Effector memory CD8-positive, alpha-beta T cell (primary cell): ENCODE measurements at regions not wholly inside any gene's neighbourhood (a gene's known extent, or its start where the extent isn't known, plus 50 kb on each side); places are given as distances from the start of the nearest gene placed in this dataset.

Experiments
- ATAC-seq: fragments of 150-1000 bp; cut with Tn5 transposase; replicated peaks from 2 replicates; pipeline ENCODE4 v1.10.0; 2021; ENCODE audit warnings: mild to moderate bottlenecking, moderate library complexity
- DNase-seq, 3 experiments: peaks; one replicate each; pipeline ENCODE4 v3.0.0; 2021
- H3K27ac Mint-ChIP-seq, 2 donors: one replicate each; pipeline ENCODE4 v1.8.0; 2022; ENCODE audit warnings: mild to moderate bottlenecking in 2 of 2, mixed read lengths in 2 of 2, moderate library complexity in 2 of 2
- H3K27me3 Mint-ChIP-seq, 2 donors: one replicate each; pipeline ENCODE4 v1.8.0; 2022; ENCODE audit warnings: mixed read lengths in 2 of 2
- H3K36me3 Mint-ChIP-seq: one replicate; pipeline ENCODE4 v1.8.0; 2022; ENCODE audit warnings: mild to moderate bottlenecking, moderate library complexity, mixed read lengths; ENCODE audit not compliant: insufficient read depth
- H3K4me1 Mint-ChIP-seq, 2 donors: one replicate each; pipeline ENCODE4 v1.8.0; 2022; ENCODE audit warnings: low read depth in 2 of 2, mixed read lengths in 2 of 2
- H3K4me3 Mint-ChIP-seq, 2 donors: one replicate each; pipeline ENCODE4 v1.8.0; 2022; ENCODE audit warnings: mild to moderate bottlenecking in 2 of 2, mixed read lengths in 2 of 2, moderate library complexity in 2 of 2
- H3K9me3 Mint-ChIP-seq, 2 donors: one replicate each; pipeline ENCODE4 v1.8.0; 2022; ENCODE audit warnings: mixed read lengths in 2 of 2

DNA sequence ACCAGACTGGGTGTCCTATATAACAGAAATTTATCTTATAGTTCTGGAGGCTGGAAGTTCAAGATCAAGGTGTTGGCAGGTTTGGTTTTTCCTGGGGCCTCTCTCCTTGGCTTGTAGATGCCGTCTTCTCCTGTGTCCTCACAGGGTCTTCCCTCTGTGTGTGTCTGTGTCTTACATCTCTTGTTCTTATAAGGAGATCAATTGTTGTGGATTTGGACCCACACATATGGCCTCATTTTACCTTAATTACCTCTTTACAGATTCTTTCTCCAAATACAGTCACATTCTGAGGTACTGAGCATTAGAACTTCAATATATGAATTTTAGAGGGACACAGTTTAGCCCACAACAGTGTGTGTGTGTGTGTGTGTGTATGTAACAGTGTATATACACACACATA lies 74.5 kb downstream of the EDN1 start:
- Mint-ChIP-seq H3K4me1 (no peaks in the 10 kb centered on the region), H3K27ac (no peak overlapping the region), H3K27me3 (peaks cover 0 to 13% of the 10 kb centered on the region in 2 donors), H3K36me3 (no peaks in the 10 kb centered on the region), H3K9me3 (peaks cover 0 to 3% of the 10 kb centered on the region in 2 donors), H3K4me3 (no peak overlapping the region)
- ATAC-seq = no peak
- DNase-seq = no peak

DNA sequence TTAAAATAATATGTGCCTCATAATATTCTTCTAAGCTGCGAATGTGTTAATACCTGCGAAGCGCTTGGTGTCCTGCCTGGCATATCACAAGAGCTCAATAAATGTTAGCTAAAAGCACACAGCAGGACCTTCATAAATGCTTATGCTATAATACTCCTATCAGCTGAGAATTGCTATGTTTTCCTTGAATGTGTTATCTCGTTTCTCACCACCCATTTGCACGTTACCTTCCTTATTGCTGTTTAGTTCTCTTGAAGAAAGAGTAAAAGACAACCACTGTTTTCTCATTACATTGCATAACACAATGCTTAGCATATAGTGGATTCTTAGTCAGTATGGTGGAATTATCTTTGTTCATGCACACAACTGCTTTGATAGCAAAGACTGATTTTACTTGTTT lies 76.6 kb downstream of the EDN1 start:
- Mint-ChIP-seq H3K36me3 (no peaks in the 10 kb centered on the region), H3K9me3 (peaks cover 0 to 3% of the 10 kb centered on the region in 2 donors), H3K4me1 (no peaks in the 10 kb centered on the region), H3K4me3 (no peak overlapping the region), H3K27me3 (peaks cover 0 to 13% of the 10 kb centered on the region in 2 donors), H3K27ac (no peak overlapping the region)
- DNase-seq (no peak), ATAC-seq (no peak)

DNA sequence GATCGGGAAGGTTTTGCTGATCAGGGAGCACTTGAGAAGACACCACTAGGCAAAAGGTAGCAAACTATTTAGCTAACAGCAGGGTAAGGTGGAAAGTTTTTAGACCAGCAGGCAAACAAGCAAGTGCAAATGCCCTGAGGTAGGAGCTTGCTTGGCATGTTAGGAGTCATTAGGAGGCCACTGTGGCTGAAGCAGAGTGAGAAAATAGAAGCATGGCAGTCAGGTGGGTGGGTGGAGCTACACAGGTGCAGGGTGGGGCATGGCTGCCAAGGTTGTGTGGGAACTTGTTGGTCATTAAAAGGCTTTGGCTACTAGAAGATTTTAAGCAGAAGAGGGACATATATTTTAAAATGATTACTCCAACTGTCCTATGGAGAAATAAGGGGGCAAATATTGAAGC lies 77.3 kb downstream of the EDN1 start:
- H3K27ac Mint-ChIP-seq = no peak overlapping the region
- ATAC-seq = no peak
- no peak overlapping the region for H3K4me3 Mint-ChIP-seq
- H3K4me1 Mint-ChIP-seq = no peaks in the 10 kb centered on the region
- H3K27me3 Mint-ChIP-seq = peaks cover 0 to 13% of the 10 kb centered on the region in 2 donors
- peaks cover 0 to 3% of the 10 kb centered on the region in 2 donors for H3K9me3 Mint-ChIP-seq
- DNase-seq = no peak
- H3K36me3 Mint-ChIP-seq = no peaks in the 10 kb centered on the region

DNA sequence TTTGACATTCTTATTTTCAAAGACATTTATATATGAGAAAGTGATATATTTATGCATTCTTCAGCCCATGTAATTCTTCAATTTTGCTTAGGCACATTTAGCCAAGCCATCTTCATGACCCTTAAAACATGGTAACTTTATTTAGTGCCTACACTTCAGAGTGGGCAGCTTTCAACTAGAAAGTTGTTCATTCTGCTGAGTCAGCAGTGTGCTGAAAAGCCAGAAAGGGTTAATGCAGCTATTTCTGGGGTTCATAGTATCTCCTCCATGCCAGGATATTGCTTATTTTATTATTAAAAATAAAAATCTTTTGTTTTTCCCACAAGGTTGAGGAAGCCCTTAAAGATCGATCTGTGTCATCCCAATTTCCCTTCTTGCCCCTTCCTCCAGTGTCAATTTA lies 79.2 kb downstream of the EDN1 start:
- H3K9me3 Mint-ChIP-seq = peaks cover 0 to 3% of the 10 kb centered on the region in 2 donors
- no peak for ATAC-seq
- H3K4me1 Mint-ChIP-seq = no peaks in the 10 kb centered on the region
- peaks cover 0 to 13% of the 10 kb centered on the region in 2 donors for H3K27me3 Mint-ChIP-seq
- H3K4me3 Mint-ChIP-seq = no peak overlapping the region
- DNase-seq = no peak
- H3K36me3 Mint-ChIP-seq = no peaks in the 10 kb centered on the region
- no peak overlapping the region for H3K27ac Mint-ChIP-seq

DNA sequence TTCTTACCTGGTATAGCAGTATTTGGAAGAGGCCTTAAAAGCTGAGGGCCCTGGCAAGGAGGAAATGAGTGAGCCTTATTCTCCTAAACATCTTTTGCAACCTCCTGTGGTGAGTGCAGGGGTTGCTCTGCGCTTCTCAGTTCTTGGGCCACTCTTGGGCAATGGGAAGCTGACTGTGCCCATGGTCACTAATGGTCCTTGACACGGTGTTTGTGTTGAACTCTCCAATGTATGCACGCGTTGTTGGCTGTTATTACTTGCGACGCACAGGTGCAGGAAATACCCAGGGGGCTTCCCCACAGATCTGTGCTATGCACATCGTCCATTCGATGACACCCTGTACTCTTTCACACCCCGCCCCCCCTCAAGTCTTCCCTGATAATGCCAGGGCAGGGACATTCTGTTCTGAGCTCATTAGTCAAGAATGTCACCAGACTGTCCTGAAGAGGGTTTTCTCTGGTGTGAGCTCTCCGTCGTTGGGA lies 79.7 kb downstream of the EDN1 start:
- Mint-ChIP-seq H3K4me3 (no peak overlapping the region), H3K4me1 (no peaks in the 10 kb centered on the region), H3K9me3 (peaks cover 0 to 3% of the 10 kb centered on the region in 2 donors), H3K27me3 (peaks cover 0 to 13% of the 10 kb centered on the region in 2 donors), H3K27ac (no peak overlapping the region), H3K36me3 (no peaks in the 10 kb centered on the region)
- ATAC-seq = no peak
- no peak for DNase-seq

DNA sequence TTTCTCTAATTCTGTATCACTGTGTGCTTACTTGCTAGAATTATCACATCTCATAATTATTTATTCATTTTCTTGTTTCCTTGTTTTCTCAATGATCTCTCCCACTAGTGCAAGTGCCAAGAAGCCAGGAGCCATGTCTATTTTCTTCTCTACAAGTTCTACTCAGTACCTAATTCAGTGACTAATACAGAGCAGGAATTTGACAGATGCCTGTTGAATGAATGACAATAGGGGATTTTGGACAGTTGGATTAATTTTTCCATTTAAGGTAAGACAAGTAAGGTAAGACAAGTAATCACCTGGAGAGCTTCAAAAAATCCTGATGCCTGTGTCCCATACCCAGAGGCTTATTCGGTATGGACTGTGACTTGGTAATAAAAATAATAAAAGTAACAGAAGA lies 81.0 kb downstream of the EDN1 start:
- no peak for DNase-seq

DNA sequence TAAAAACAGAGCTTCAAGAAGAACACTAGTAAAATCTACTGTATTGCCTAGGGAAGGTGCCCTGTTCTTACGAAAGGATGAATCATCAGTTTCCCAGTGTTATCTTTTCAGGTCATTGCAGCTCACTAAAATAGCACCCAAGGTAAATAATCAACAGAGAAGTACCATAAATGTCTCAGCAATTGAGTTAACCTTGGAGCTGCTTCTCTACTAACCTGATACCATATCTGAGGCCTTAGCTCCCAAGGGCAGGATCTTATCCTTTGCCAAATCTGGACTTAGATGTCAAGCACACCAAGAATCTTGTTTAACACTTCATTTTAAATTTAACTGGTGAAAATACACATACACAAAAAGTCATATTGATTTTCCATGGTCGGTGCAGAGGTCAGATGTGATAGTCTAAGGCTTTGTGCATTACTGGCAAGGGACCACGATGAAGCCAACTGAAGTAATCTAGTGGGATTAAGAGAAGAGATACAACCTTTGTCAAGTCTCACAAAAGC lies 81.5 kb downstream of the EDN1 start:
- Mint-ChIP-seq H3K9me3 (peaks cover 0 to 3% of the 10 kb centered on the region in 2 donors), H3K27ac (no peak overlapping the region)

More for the DNA sequence above, 81.0 kb downstream of the EDN1 start:
- no peak overlapping the region for H3K27ac Mint-ChIP-seq
- H3K9me3 Mint-ChIP-seq = peaks cover 0 to 3% of the 10 kb centered on the region in 2 donors
- no peak for ATAC-seq
- H3K27me3 Mint-ChIP-seq = peaks cover 4 to 16% of the 10 kb centered on the region in 2 donors
- no peak overlapping the region for H3K4me3 Mint-ChIP-seq
- H3K4me1 Mint-ChIP-seq = no peaks in the 10 kb centered on the region
- no peaks in the 10 kb centered on the region for H3K36me3 Mint-ChIP-seq

DNA sequence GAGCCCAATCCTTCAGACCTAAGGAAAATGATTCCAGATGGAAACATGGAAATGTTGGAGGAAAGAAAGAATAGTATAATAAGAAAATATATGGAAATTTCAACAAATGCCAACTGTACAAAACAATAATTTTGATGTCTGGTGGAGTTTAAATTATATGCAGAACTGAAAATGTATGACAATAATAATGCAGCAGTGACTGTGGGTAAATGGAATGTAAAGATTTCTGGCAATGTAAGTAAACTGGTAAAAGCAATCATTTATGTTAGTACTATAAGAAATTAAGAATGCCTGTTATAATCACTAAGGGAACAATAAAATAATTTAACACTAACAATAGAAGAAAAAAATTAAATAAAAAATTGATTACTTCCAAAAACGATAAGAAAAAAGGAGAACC lies 89.0 kb downstream of the EDN1 start:
- Mint-ChIP-seq H3K27ac (no peak overlapping the region), H3K9me3 (no peaks in the 10 kb centered on the region), H3K36me3 (no peaks in the 10 kb centered on the region), H3K4me1 (no peaks in the 10 kb centered on the region), H3K27me3 (peaks cover 6 to 39% of the 10 kb centered on the region in 2 donors), H3K4me3 (no peak overlapping the region)
- ATAC-seq (no peak), DNase-seq (no peak)

More for the DNA sequence above, 81.5 kb downstream of the EDN1 start:
- Mint-ChIP-seq H3K27me3 (peaks cover 9 to 20% of the 10 kb centered on the region in 2 donors), H3K36me3 (no peaks in the 10 kb centered on the region), H3K4me3 (no peak overlapping the region), H3K4me1 (no peaks in the 10 kb centered on the region)
- no peak for DNase-seq
- ATAC-seq = no peak

DNA sequence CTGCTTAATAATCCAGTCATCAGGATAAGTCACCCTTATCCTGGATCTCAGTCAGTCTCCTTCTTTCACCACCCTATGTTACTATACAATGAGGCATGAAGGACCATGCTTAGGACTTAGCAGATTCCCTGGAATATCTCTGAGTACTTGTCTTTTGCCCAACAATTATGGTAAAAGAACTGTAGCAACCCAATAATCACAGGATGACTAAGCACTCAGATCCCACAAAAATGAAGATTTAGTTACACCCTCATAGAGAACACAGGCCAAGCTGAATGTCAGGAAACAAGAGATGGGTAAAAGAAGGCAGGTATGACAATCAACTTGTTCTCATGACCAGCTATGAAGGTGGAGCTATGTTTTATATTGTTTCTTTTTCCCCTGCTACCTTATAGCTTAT lies 91.4 kb downstream of the EDN1 start:
- H3K4me3 Mint-ChIP-seq = no peak overlapping the region
- peaks cover under 1 to 33% of the 10 kb centered on the region in 2 donors for H3K27me3 Mint-ChIP-seq
- H3K36me3 Mint-ChIP-seq = no peaks in the 10 kb centered on the region
- no peak for ATAC-seq
- no peak overlapping the region for H3K27ac Mint-ChIP-seq
- H3K9me3 Mint-ChIP-seq = peaks cover 0 to under 1% of the 10 kb centered on the region in 2 donors
- DNase-seq = no peak
- H3K4me1 Mint-ChIP-seq = no peaks in the 10 kb centered on the region

DNA sequence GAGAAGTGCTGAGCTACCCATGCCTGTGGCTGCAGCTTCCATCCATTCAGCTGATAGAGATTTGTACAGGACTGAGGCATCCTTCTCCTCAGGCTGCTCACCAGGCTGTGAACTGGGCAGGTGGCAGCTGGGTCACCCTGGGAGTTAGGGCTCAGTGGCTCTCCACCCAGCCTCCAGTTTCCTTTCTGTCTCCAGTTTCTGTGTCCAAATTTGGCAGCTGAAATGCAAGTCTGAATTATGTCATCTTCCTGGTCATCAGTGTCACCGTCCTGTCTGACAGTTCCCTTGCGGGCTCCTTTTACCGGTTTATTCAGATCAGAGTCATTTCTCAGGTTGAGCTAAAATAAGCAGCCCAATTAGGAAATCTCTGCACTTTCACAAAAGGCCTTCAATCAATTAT lies 93.3 kb downstream of the EDN1 start:
- Mint-ChIP-seq H3K9me3 (peaks cover 6 to 11% of the 10 kb centered on the region in 2 donors), H3K36me3 (no peaks in the 10 kb centered on the region), H3K4me1 (no peaks in the 10 kb centered on the region), H3K27me3 (peaks cover 11 to 45% of the 10 kb centered on the region in 2 donors), H3K4me3 (no peak overlapping the region), H3K27ac (no peak overlapping the region)
- no peak for ATAC-seq
- no peak for DNase-seq

DNA sequence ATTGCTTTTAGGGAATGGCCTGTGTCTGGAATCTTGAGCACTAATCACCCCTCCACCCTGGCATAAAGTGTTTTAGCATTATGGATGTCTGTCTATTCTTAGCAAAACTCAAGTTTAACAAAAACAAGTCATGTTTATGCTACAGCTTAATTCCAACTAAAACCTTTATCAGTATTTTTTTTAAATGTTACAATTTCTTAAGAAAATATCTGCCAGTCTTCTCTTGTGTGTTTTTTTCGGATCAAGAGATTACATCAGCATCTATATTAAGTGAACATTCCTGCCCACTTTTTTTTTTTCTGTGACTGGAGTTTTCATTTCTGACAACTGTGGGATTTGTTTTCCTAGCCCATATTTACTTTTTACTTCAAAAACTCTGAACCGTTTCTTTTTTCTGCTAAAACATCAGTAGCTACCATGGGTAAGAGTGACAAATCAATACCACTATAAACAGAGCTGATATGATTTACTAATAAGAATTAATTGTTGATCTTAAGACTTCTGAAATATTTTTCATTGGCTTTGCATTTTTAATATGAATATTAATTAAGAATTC lies 94.3 kb downstream of the EDN1 start:
- no peaks in the 10 kb centered on the region for H3K4me1 Mint-ChIP-seq
- H3K27ac Mint-ChIP-seq = no peak overlapping the region
- H3K27me3 Mint-ChIP-seq = peaks cover 16 to 45% of the 10 kb centered on the region in 2 donors
- H3K36me3 Mint-ChIP-seq = no peaks in the 10 kb centered on the region
- DNase-seq = no peak
- H3K9me3 Mint-ChIP-seq = peaks cover 8 to 11% of the 10 kb centered on the region in 2 donors
- ATAC-seq = no peak
- H3K4me3 Mint-ChIP-seq = no peak overlapping the region

DNA sequence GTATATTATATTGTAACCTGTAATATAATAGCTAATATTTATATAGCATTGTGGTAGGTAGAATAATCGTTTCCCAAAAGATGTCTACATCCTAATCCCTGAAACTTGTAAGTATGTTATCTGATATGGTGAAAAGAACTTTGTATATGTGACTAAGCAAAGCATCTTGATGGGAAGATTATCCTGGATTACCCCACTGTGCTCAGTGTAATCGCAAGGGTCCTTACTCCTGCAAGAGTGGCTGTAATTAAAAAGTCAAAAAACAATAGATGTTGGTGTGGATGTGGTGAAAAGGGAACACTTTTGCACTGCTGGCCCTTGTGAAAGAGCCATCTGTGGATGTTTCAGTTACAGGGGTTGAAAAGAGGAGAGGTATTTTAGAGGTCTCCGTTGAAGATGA lies 95.2 kb downstream of the EDN1 start:
- H3K36me3 Mint-ChIP-seq = no peaks in the 10 kb centered on the region
- peaks cover 17 to 48% of the 10 kb centered on the region in 2 donors for H3K27me3 Mint-ChIP-seq
- H3K4me1 Mint-ChIP-seq = no peaks in the 10 kb centered on the region
- no peak overlapping the region for H3K27ac Mint-ChIP-seq
- H3K4me3 Mint-ChIP-seq = no peak overlapping the region
- peaks cover 8 to 11% of the 10 kb centered on the region in 2 donors for H3K9me3 Mint-ChIP-seq
- DNase-seq (no peak), ATAC-seq (no peak)

DNA sequence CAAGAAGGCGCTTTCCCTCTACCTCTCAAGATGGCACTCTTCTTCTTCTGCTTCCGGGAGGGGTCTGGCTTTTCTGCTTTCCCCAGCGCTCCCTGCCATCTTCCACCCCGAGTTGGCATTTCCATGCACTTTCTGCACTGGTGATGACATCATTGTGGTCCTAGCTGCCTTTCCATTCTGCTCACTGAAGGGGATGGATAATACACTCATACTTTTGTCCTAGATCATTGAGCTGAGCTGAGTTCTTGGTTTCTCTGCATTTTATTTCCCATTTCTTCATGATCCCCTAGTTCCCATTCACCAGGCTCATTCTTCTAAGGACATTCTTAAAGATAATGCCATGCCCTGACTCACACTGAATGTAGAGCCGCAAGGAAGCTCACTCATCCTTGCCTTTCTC lies 96.7 kb downstream of the EDN1 start:
- Mint-ChIP-seq H3K36me3 (no peaks in the 10 kb centered on the region), H3K27ac (no peak overlapping the region), H3K27me3 (peaks cover 23 to 45% of the 10 kb centered on the region in 2 donors), H3K4me3 (no peak overlapping the region), H3K9me3 (peaks cover 8 to 11% of the 10 kb centered on the region in 2 donors), H3K4me1 (no peaks in the 10 kb centered on the region)
- ATAC-seq = no peak
- no peak for DNase-seq

DNA sequence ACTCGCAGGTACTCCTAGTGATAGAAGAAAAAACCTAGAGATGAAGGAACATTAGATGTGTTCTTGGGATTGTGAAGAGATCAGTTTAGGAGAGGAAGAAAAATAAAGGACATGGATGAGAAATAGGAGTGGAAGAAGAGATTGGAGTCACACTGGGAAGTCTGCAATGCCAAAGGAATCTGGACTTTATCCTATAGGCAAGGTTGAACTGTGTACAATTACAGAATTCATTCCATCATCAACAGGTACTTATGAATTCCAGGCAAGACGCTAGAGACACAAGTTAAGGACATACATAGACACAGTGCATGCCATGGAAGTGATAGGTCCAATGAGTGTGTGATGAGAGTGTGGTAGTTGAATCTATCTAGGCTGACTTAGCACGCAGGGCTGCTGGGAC lies 101.3 kb downstream of the EDN1 start:
- no peak overlapping the region for H3K4me3 Mint-ChIP-seq
- H3K9me3 Mint-ChIP-seq = peaks cover 8 to 11% of the 10 kb centered on the region in 2 donors
- DNase-seq (no peak), ATAC-seq (no peak)
- peaks cover 31 to 33% of the 10 kb centered on the region in 2 donors for H3K27me3 Mint-ChIP-seq
- peaks cover 0 to 2% of the 10 kb centered on the region in 2 donors for H3K4me1 Mint-ChIP-seq
- H3K27ac Mint-ChIP-seq = no peak overlapping the region
- no peaks in the 10 kb centered on the region for H3K36me3 Mint-ChIP-seq
